ENCODE measurements at regions not wholly inside any gene's neighbourhood (a gene's known extent, or its start where the extent isn't known, plus 50 kb on each side); places are given as distances from the start of the nearest gene placed in this dataset.
A peak's percentile ranks its signal among the peaks of the same experiment; 100 is the strongest.

- TF ChIP-seq FOS (IDR thresholded peaks at IDR 0.05; ENCODE audit: low read depth, low read length) (no peak), CTCF (conservative IDR thresholded peaks at IDR 0.05; ENCODE audit: low read depth, low read length) (peak; percentile 54), POLR2A (IDR thresholded peaks at IDR 0.05; ENCODE audit: low read depth, low read length) (no peak), MXI1 (IDR thresholded peaks at IDR 0.05; ENCODE audit: borderline replicate concordance, low read depth, low read length) (no peak), RFX5 (IDR thresholded peaks at IDR 0.05; ENCODE audit: low read depth, low read length) (no peak), USF2 (IDR thresholded peaks at IDR 0.05; ENCODE audit: low read depth, low read length) (no peak), SMC3 (IDR thresholded peaks at IDR 0.05; ENCODE audit: low read depth, low read length) (peak; percentile 37; the same call in 1 of the 2 replicates), MAFK (IDR thresholded peaks at IDR 0.05; ENCODE audit: low read depth, low read length) (no peak), MAZ (IDR thresholded peaks at IDR 0.05; ENCODE audit: borderline replicate concordance, low read depth, low read length) (no peak), CHD1 (IDR thresholded peaks at IDR 0.05; ENCODE audit: low read depth, low read length) (no peak)
These were observed 2375.8 kb upstream of the TENM3 start for GRCh38 chr4:179867300-179867878.

Data from IMR-90 (cell line).